22Rv1 (cell line): ENCODE measurements at regions not wholly inside any gene's neighbourhood (a gene's known extent, or its start where the extent isn't known, plus 50 kb on each side); places are given as distances from the start of the nearest gene placed in this dataset.

Experiments
- CTCF ChIP-seq: fragments of 450-650 bp; IDR thresholded peaks from 2 replicates; pipeline ENCODE4 v1.5.1; 2017; ENCODE audit warnings: mild to moderate bottlenecking
- ZFX ChIP-seq: fragments of 450-650 bp; IDR thresholded peaks from 2 replicates; pipeline ENCODE4 v1.6.1; 2017; ENCODE audit warnings: antibody characterized with exemption, borderline replicate concordance

- TF ChIP-seq CTCF: no peak
- TF ChIP-seq ZFX: no peak
Observed at GRCh38 chrX:19243431-19243830, 100.3 kb upstream of the PDHA1 start.
